HG02571 (cell line): ENCODE measurements at regions not wholly inside any gene's neighbourhood (a gene's known extent, or its start where the extent isn't known, plus 50 kb on each side); places are given as distances from the start of the nearest gene placed in this dataset.

Experiments
- ATAC-seq: cut with Tn5 transposase; IDR thresholded peaks from one replicate; pipeline ENCODE4 v1.9.1; 2021; ENCODE audit warnings: mild to moderate bottlenecking, moderate library complexity; ENCODE audit not compliant: unreplicated experiment

- no peak for ATAC-seq
Measured at GRCh38 chr1:23639460-23640095, 52.0 kb upstream of the RPL11 start.

GRCh38 chr1:23638786-23639241 is 52.8 kb upstream of the RPL11 start:
- ATAC-seq: no peak

- no peak for ATAC-seq
Measured at GRCh38 chr1:23638188-23638619, 53.4 kb upstream of the RPL11 start.

- ATAC-seq: no peak
Measured at GRCh38 chr1:23636009-23636408, 55.6 kb upstream of the RPL11 start.

GRCh38 chr1:23634840-23635651 is 56.6 kb upstream of the RPL11 start:
- ATAC-seq: no peak

GRCh38 chr1:23634518-23634839 is 57.1 kb upstream of the RPL11 start:
- no peak for ATAC-seq

- no peak for ATAC-seq
Measured at GRCh38 chr1:23632479-23633160, 59.0 kb upstream of the RPL11 start.

- ATAC-seq: no peak
Measured at GRCh38 chr1:23629708-23630290, 61.8 kb upstream of the RPL11 start.

GRCh38 chr1:23628951-23629387 is 62.6 kb upstream of the RPL11 start:
- ATAC-seq: no peak

- ATAC-seq: no peak
Measured at GRCh38 chr1:23627069-23627735, 64.4 kb upstream of the RPL11 start.

- no peak for ATAC-seq
Measured at GRCh38 chr1:23625929-23626535, 65.6 kb upstream of the RPL11 start.

- no peak for ATAC-seq
Measured at GRCh38 chr1:23625459-23625858, 66.1 kb upstream of the RPL11 start.

- ATAC-seq: no peak
Measured at GRCh38 chr1:23624440-23624839, 65.1 kb upstream of the ID3 start.

GRCh38 chr1:23622284-23622683 is 63.0 kb upstream of the ID3 start:
- ATAC-seq: no peak

- no peak for ATAC-seq
Measured at GRCh38 chr1:23620605-23621004, 61.3 kb upstream of the ID3 start.

GRCh38 chr1:23619299-23620188 is 60.2 kb upstream of the ID3 start:
- peak; percentile 48 for ATAC-seq

- ATAC-seq: no peak
Measured at GRCh38 chr1:23618586-23619083, 59.3 kb upstream of the ID3 start.

- ATAC-seq: no peak
Measured at GRCh38 chr1:23617084-23617521, 57.8 kb upstream of the ID3 start.

- ATAC-seq: no peak
Measured at GRCh38 chr1:23616292-23616824, 57.1 kb upstream of the ID3 start.
